ENCODE measurements at regions not wholly inside any gene's neighbourhood (a gene's known extent, or its start where the extent isn't known, plus 50 kb on each side); places are given as distances from the start of the nearest gene placed in this dataset.

GRCh38 chr3:94441494-94441847, 378.6 kb downstream of the NSUN3 start:
- Histone ChIP-seq H3K4me1 (ENCODE audit: control insufficient read depth in 1 of 2, insufficient read depth in 2 of 2, low read length in 2 of 2) (no peaks in the 10 kb centered on the region), H3K36me3 (ENCODE audit: control insufficient read depth in 1 of 2, insufficient read depth in 2 of 2, low read length in 2 of 2) (no peaks in the 10 kb centered on the region), H3K4me2 (ENCODE audit: low read length) (no peak overlapping the region), H2AFZ (ENCODE audit: low read depth, low read length, poor library complexity, severe bottlenecking) (no peak overlapping the region), H3K27me3 (ENCODE audit: insufficient read depth, low read length) (no peaks in the 10 kb centered on the region), H3K9me2 (ENCODE audit: insufficient read depth) (no peaks in the 10 kb centered on the region), H3K79me2 (ENCODE audit: insufficient read depth, low read length) (no peaks in the 10 kb centered on the region), H3K4me3 (replicated peaks in 1 of 2; ENCODE audit: low read depth in 1 of 2, low read length in 2 of 2) (no peak overlapping the region), H3K9me3 (ENCODE audit: control insufficient read depth in 1 of 2, insufficient read depth in 1 of 2, low read depth in 1 of 2, low read length in 2 of 2) (peaks cover 0 to 22% of the 10 kb centered on the region in 2 experiments; a peak in 1 of 4 replicates), H3K9ac (ENCODE audit: low read length) (no peak overlapping the region), H3K27ac (ENCODE audit: low read depth, low read length) (no peak overlapping the region), H4K20me1 (ENCODE audit: insufficient read depth) (no peaks in the 10 kb centered on the region)
- TF ChIP-seq POLR2A (IDR thresholded peaks at IDR 0.05; ENCODE audit: borderline replicate concordance, extremely low read depth, insufficient read depth, insufficient read length), result no peak
- TF ChIP-seq ATF3 (IDR thresholded peaks at IDR 0.05), result no peak
- no peak for TF ChIP-seq CEBPB (IDR thresholded peaks at IDR 0.05; ENCODE audit: low read depth)
- DNase-seq (ENCODE audit: low read depth, low spot score) (no peak), ATAC-seq (no peak)
- ChIA-PET RAD21 (ENCODE audit: low non-redundant PET in 1 of 2, low total read pairs in 2 of 2, uncharacterized antibody in 2 of 2, unreplicated experiment in 2 of 2) (no interaction called here), POLR2A (no interaction called here), CTCF (no interaction called here)
- intact Hi-C loops (cut with micrococcal nuclease), result no loop called here
- BruUV-seq (replicated peaks), result no TSS peak

- no peak for TF ChIP-seq SP1 (IDR thresholded peaks at IDR 0.05; ENCODE audit: low read depth)
- TF ChIP-seq CTCF (IDR thresholded peaks at IDR 0.05 in 2 of 3, conservative IDR thresholded peaks at IDR 0.05 in 1 of 3; ENCODE audit: borderline replicate concordance in 1 of 3, insufficient read depth in 1 of 3, low read depth in 2 of 3, low read length in 2 of 3), result no peak
- no peak for TF ChIP-seq ZBTB33 (IDR thresholded peaks at IDR 0.05; ENCODE audit: extremely low read depth, insufficient replicate concordance, low read length)
- TF ChIP-seq CBX3 (IDR thresholded peaks at IDR 0.05; ENCODE audit: low read depth), result no peak
- TF ChIP-seq SRF (IDR thresholded peaks at IDR 0.05; ENCODE audit: low read depth), result no peak
- no peak for TF ChIP-seq RAD21 (IDR thresholded peaks at IDR 0.05; ENCODE audit: low read depth)
- no peak for TF ChIP-seq TCF7L2 (IDR thresholded peaks at IDR 0.05; ENCODE audit: borderline replicate concordance, extremely low read depth, insufficient read depth, insufficient read length)
- TF ChIP-seq ZNF274 (IDR thresholded peaks at IDR 0.05; ENCODE audit: low read depth, low read length), result no peak
- TF ChIP-seq EGR1 (IDR thresholded peaks at IDR 0.05; ENCODE audit: low read depth), result no peak
- Histone ChIP-seq H3K9me3 (ENCODE audit: control insufficient read depth in 1 of 2, insufficient read depth in 1 of 2, low read depth in 1 of 2, low read length in 2 of 2) (peaks cover 0 to 14% of the 10 kb centered on the region in 2 experiments; a peak in 2 of 4 replicates), H3K4me2 (ENCODE audit: low read length) (no peak overlapping the region), H3K79me2 (ENCODE audit: insufficient read depth, low read length) (no peaks in the 10 kb centered on the region), H3K36me3 (ENCODE audit: control insufficient read depth in 1 of 2, insufficient read depth in 2 of 2, low read length in 2 of 2) (no peaks in the 10 kb centered on the region), H3K4me1 (ENCODE audit: control insufficient read depth in 1 of 2, insufficient read depth in 2 of 2, low read length in 2 of 2) (no peaks in the 10 kb centered on the region), H2AFZ (ENCODE audit: low read depth, low read length, poor library complexity, severe bottlenecking) (no peak overlapping the region), H3K4me3 (replicated peaks in 1 of 2; ENCODE audit: low read depth in 1 of 2, low read length in 2 of 2) (no peak overlapping the region), H3K9ac (ENCODE audit: low read length) (no peak overlapping the region), H3K27me3 (ENCODE audit: insufficient read depth, low read length) (no peaks in the 10 kb centered on the region), H3K9me2 (ENCODE audit: insufficient read depth) (no peaks in the 10 kb centered on the region), H4K20me1 (ENCODE audit: insufficient read depth) (no peaks in the 10 kb centered on the region), H3K27ac (ENCODE audit: low read depth, low read length) (no peak overlapping the region)
- no peak for ATAC-seq
- POLR2A ChIA-PET, result no interaction called here
- RAD21 ChIA-PET (ENCODE audit: low non-redundant PET in 1 of 2, low total read pairs in 2 of 2, uncharacterized antibody in 2 of 2, unreplicated experiment in 2 of 2), result no interaction called here
- BruUV-seq (replicated peaks), result no TSS peak
- CTCF ChIA-PET, result no interaction called here
- intact Hi-C loops (cut with micrococcal nuclease), result no loop called here
- no peak for DNase-seq (ENCODE audit: low read depth, low spot score)
Measured at GRCh38 chr3:94453864-94454263, 391.0 kb downstream of the NSUN3 start.
